ENCODE measurements at regions not wholly inside any gene's neighbourhood (a gene's known extent, or its start where the extent isn't known, plus 50 kb on each side); places are given as distances from the start of the nearest gene placed in this dataset.

- TF ChIP-seq POLR2A (IDR thresholded peaks at IDR 0.05) (no peak), CTCF (IDR thresholded peaks at IDR 0.05) (no peak), EP300 (IDR thresholded peaks at IDR 0.05) (no peak)
Measured at GRCh38 chr12:17296882-17297281, 690.9 kb upstream of the LMO3 start.
